ACC112 (cell line): ENCODE measurements at regions not wholly inside any gene's neighbourhood (a gene's known extent, or its start where the extent isn't known, plus 50 kb on each side); places are given as distances from the start of the nearest gene placed in this dataset.

Experiments used
- H2AFZ ChIP-seq: fragments of 200-600 bp; sonication (generic); one replicate; pipeline ENCODE4 v1.6.0; 2017; ENCODE audit warnings: antibody characterized with exemption, low read length; ENCODE audit not compliant: unreplicated experiment
- H3K27ac ChIP-seq: fragments of 200-600 bp; sonication (generic); 2 replicates; pipeline ENCODE4 v1.5.1; 2014; ENCODE audit warnings: low read depth, mild to moderate bottlenecking, antibody characterized with exemption, low read length, moderate library complexity
- H3K27me3 ChIP-seq: fragments of 200-600 bp; sonication (generic); 2 replicates; pipeline ENCODE4 v1.6.1; 2014; ENCODE audit warnings: mild to moderate bottlenecking, antibody characterized with exemption, low read length, moderate library complexity, mixed read lengths; ENCODE audit not compliant: insufficient read depth
- H3K36me3 ChIP-seq: fragments of 200-600 bp; sonication (generic); 2 replicates; pipeline ENCODE4 v1.6.1; 2016; ENCODE audit warnings: mild to moderate bottlenecking, antibody characterized with exemption, low read length, moderate library complexity, mixed read lengths; ENCODE audit not compliant: insufficient read depth
- H3K4me1 ChIP-seq: fragments of 200-600 bp; sonication (generic); one replicate; pipeline ENCODE4 v1.6.1; 2016; ENCODE audit warnings: low read length, mixed read lengths; ENCODE audit not compliant: insufficient read depth, unreplicated experiment, control insufficient read depth
- H3K4me3 ChIP-seq: fragments of 200-600 bp; sonication (generic); 2 replicates; pipeline ENCODE4 v1.5.1; 2014; ENCODE audit warnings: mild to moderate bottlenecking, low read depth, low read length
- H3K79me2 ChIP-seq: fragments of 200-600 bp; sonication (generic); one replicate; pipeline ENCODE4 v1.6.0; 2016; ENCODE audit warnings: low read length; ENCODE audit not compliant: control insufficient read depth, unreplicated experiment, insufficient read depth

- Histone ChIP-seq H3K27ac (no peak overlapping the region), H3K36me3 (no peaks in the 10 kb centered on the region), H3K4me3 (no peak overlapping the region), H3K79me2 (no peaks in the 10 kb centered on the region), H3K27me3 (no peaks in the 10 kb centered on the region), H2AFZ (no peak overlapping the region), H3K4me1 (peaks cover 17% of the 10 kb centered on the region)
These were observed 151.8 kb upstream of the TSC22D2 start for GRCh38 chr3:150256318-150256717.

GRCh38 chr3:150255826-150256225 lies 152.3 kb upstream of the TSC22D2 start:
- H2AFZ ChIP-seq, result no peak overlapping the region

GRCh38 chr3:150255413-150255812 lies 152.7 kb upstream of the TSC22D2 start:
- Histone ChIP-seq H3K36me3 (no peaks in the 10 kb centered on the region), H3K27ac (no peak overlapping the region), H3K27me3 (no peaks in the 10 kb centered on the region), H3K79me2 (no peaks in the 10 kb centered on the region), H3K4me3 (no peak overlapping the region), H2AFZ (no peak overlapping the region), H3K4me1 (peaks cover 20% of the 10 kb centered on the region)

More at GRCh38 chr3:150255826-150256225, 152.3 kb upstream of the TSC22D2 start:
- Histone ChIP-seq H3K4me1 (peaks cover 20% of the 10 kb centered on the region), H3K27ac (no peak overlapping the region), H3K36me3 (no peaks in the 10 kb centered on the region), H3K4me3 (no peak overlapping the region), H3K27me3 (no peaks in the 10 kb centered on the region), H3K79me2 (no peaks in the 10 kb centered on the region)

- Histone ChIP-seq H3K27me3 (no peaks in the 10 kb centered on the region), H3K79me2 (no peaks in the 10 kb centered on the region), H3K36me3 (no peaks in the 10 kb centered on the region), H3K27ac (no peak overlapping the region), H2AFZ (no peak overlapping the region), H3K4me3 (no peak overlapping the region), H3K4me1 (peaks cover 29% of the 10 kb centered on the region)
These were observed 153.8 kb upstream of the TSC22D2 start for GRCh38 chr3:150254309-150254708.

- Histone ChIP-seq H3K27ac (no peak overlapping the region), H3K4me1 (peaks cover 36% of the 10 kb centered on the region), H3K36me3 (no peaks in the 10 kb centered on the region), H3K4me3 (no peak overlapping the region), H3K27me3 (no peaks in the 10 kb centered on the region), H2AFZ (no peak overlapping the region), H3K79me2 (no peaks in the 10 kb centered on the region)
These were observed 154.5 kb upstream of the TSC22D2 start for GRCh38 chr3:150253622-150254021.

GRCh38 chr3:150252462-150252861 lies 155.6 kb upstream of the TSC22D2 start:
- Histone ChIP-seq H2AFZ (peak overlapping the region; percentile 8), H3K4me3 (no peak overlapping the region), H3K79me2 (no peaks in the 10 kb centered on the region), H3K27ac (peak overlapping the region; percentile 8; the same call in 1 of the 2 replicates), H3K27me3 (no peaks in the 10 kb centered on the region), H3K36me3 (no peaks in the 10 kb centered on the region), H3K4me1 (peaks cover 42% of the 10 kb centered on the region)

GRCh38 chr3:150251187-150252062 lies 156.7 kb upstream of the TSC22D2 start:
- no peaks in the 10 kb centered on the region for H3K27me3 ChIP-seq
- H3K4me3 ChIP-seq, result no peak overlapping the region
- H3K27ac ChIP-seq, result no peak overlapping the region; the same call in 1 of the 2 replicates
- no peaks in the 10 kb centered on the region for H3K36me3 ChIP-seq
- no peak overlapping the region for H2AFZ ChIP-seq
- peaks cover 42% of the 10 kb centered on the region for H3K4me1 ChIP-seq
- no peaks in the 10 kb centered on the region for H3K79me2 ChIP-seq

- H3K4me1 ChIP-seq, result peaks cover 42% of the 10 kb centered on the region
- no peaks in the 10 kb centered on the region for H3K79me2 ChIP-seq
- no peak overlapping the region for H3K4me3 ChIP-seq
- no peaks in the 10 kb centered on the region for H3K27me3 ChIP-seq
- no peaks in the 10 kb centered on the region for H3K36me3 ChIP-seq
- no peak overlapping the region for H2AFZ ChIP-seq
- H3K27ac ChIP-seq, result no peak overlapping the region
These were observed 158.2 kb upstream of the TSC22D2 start for GRCh38 chr3:150249779-150250470.

GRCh38 chr3:150248888-150249681 lies 159.0 kb upstream of the TSC22D2 start:
- H3K79me2 ChIP-seq, result no peaks in the 10 kb centered on the region
- H3K27me3 ChIP-seq, result no peaks in the 10 kb centered on the region
- peak overlapping the region; percentile 41 for H2AFZ ChIP-seq
- H3K36me3 ChIP-seq, result no peaks in the 10 kb centered on the region
- H3K27ac ChIP-seq, result peak overlapping the region; percentile 37; the same call in 1 of the 2 replicates
- peaks cover 42% of the 10 kb centered on the region for H3K4me1 ChIP-seq
- peak overlapping the region; percentile 4; the same call in 1 of the 2 replicates for H3K4me3 ChIP-seq

- Histone ChIP-seq H3K36me3 (no peaks in the 10 kb centered on the region), H3K4me1 (peaks cover 42% of the 10 kb centered on the region), H3K4me3 (peak overlapping the region; percentile 4; the same call in 1 of the 2 replicates), H3K27ac (peak overlapping the region; percentile 37), H2AFZ (peak overlapping the region; percentile 41), H3K27me3 (no peaks in the 10 kb centered on the region), H3K79me2 (no peaks in the 10 kb centered on the region)
These were observed 159.8 kb upstream of the TSC22D2 start for GRCh38 chr3:150248116-150248887.
